ENCODE measurements at regions not wholly inside any gene's neighbourhood (a gene's known extent, or its start where the extent isn't known, plus 50 kb on each side); places are given as distances from the start of the nearest gene placed in this dataset.
"Not testable (repeated sequence)": the region's sequence is repeated elsewhere in the genome, so short reads cannot be mapped to it uniquely, and the experiment has no call there.

DNA sequence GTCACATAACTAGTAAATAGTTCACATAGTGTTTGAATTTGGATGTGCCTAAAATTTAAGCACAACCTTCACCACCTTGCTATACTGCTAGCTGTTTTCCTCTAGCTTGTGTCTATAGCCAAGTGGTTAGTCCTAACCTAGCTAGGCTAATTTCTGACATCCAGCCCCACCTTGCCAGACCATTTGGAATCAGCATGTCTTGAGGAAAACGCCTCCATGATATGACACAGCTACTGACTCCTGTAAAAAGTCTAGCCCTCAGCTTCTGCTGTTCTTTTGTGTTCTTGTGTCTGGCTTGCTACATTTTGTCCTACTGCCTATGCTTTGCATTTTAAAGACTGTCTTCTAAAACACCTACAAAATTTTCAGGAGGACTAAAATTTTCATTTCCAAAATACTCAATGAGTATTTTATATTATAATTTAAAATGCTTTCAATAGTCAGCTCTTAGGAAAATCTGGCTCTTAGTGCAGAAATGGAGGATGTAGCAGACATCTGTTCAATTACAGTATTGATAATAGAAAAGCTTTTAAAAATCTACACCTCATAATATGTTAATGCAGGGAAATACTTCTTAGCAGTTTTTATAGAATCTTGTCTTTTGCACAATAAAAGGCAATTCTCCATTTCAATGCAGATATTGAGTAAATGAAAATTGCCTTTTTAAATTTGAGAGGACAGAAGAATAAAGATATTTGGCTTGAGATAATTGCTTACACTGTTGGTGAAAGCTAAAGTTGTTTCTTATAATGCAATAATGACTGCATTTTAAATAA, 160.8 kb upstream of the APP start:
- no peak for DNase-seq (ENCODE audit: low spot score)

GRCh38 chr21:26320596-26320995, 150.0 kb upstream of the APP start:
- no peak for DNase-seq (ENCODE audit: low spot score)

DNA sequence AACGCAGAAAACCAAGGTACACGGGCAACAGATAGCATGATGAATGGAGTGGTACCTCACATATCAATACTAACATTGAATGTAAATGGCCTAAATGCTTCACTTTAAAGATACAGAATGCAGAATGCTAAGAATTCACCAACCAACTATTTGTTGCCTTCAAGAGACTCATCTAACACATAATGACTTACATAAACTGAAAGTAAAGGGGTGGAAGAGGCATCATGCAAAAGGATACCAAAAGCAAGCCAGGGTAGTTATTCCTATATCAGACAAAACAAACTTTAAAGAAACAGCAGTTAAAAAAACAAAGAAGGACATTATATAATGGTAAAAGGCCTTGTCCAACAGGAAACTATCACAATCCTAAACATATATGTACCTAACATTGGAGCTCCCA, 137.1 kb upstream of the APP start:
- no peak for DNase-seq (ENCODE audit: low spot score)

DNA sequence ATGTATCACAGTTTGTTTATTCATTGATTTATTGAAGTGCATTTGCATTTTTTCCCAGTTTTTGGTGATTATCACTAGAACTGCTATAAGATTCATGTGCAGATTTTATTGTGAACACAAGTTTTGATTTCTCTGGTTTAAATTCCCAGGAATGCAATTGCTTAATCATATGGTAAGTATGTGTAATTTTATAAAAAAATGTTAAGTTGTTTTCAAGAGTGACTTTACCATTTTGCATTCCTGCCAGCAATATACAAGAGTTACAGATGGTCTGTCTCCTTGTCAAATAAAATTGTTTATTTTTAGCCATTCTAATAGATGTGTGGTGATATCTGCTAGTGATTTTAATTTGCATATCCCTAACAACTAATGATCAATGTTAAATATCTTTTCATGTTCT, 127.3 kb upstream of the APP start:
- no peak for DNase-seq (ENCODE audit: low spot score)

GRCh38 chr21:26293141-26293946, 122.8 kb upstream of the APP start:
- DNase-seq (ENCODE audit: low spot score), result no peak

- DNase-seq (ENCODE audit: low spot score), result no peak
Measured at GRCh38 chr21:26288026-26288425, 117.5 kb upstream of the APP start.

- DNase-seq (ENCODE audit: low spot score), result no peak
Measured at GRCh38 chr21:26284531-26284930, 114.0 kb upstream of the APP start.

GRCh38 chr21:26282058-26282457, 111.5 kb upstream of the APP start:
- DNase-seq (ENCODE audit: low spot score), result no peak

- DNase-seq (ENCODE audit: low spot score), result no peak
Measured at GRCh38 chr21:26281506-26281905, 110.9 kb upstream of the APP start.

DNA sequence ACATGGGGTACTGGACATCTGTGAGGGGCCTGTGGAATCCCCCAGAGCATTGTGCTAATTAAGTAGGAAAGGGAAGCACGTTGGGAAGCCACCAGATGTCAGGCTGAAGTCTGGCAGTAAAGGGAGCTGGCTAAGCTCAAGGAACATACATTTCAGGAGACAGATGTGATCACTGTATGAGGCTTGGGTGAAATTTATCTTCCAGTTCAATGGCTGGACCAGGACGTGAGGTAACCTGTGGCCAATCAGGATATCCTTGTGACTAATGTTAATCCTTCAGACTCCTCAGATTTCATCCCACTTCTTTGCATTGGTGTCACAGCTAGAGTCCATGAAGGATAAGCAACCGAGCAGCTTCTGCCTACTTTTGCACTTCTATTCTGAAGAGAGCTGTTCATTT, 110.2 kb upstream of the APP start:
- DNase-seq (ENCODE audit: low spot score), result no peak

DNA sequence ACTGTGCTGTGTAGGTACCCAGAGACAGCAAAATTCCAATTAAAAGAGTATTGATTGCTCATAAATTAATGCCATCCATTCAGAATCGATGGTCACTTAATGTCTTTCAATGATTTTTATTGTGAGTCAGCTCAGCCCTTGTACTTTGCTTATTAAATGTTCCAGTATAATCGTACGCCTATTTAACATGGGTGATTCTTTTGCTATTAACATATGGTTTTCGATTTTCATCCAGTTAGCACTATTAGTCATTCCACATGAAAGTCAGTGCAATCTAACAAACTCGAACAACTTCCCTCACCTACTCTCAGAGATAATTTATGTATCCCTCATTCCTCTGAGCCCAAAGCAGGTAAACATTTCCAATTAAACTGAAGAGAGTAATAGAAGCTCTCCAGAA, 109.6 kb upstream of the APP start:
- DNase-seq (ENCODE audit: low spot score), result no peak

- no peak for DNase-seq (ENCODE audit: low spot score)
Measured at GRCh38 chr21:26275801-26276200, 105.2 kb upstream of the APP start.

GRCh38 chr21:26273686-26274313, 103.2 kb upstream of the APP start:
- no peak for DNase-seq (ENCODE audit: low spot score)

GRCh38 chr21:26267389-26267788, 96.8 kb upstream of the APP start:
- DNase-seq (ENCODE audit: low spot score), result no peak

GRCh38 chr21:26246073-26246472, 75.5 kb upstream of the APP start:
- DNase-seq (ENCODE audit: low spot score), result no peak

- DNase-seq (ENCODE audit: low spot score), result no peak
Measured at GRCh38 chr21:26245428-26245827, 74.9 kb upstream of the APP start.

DNA sequence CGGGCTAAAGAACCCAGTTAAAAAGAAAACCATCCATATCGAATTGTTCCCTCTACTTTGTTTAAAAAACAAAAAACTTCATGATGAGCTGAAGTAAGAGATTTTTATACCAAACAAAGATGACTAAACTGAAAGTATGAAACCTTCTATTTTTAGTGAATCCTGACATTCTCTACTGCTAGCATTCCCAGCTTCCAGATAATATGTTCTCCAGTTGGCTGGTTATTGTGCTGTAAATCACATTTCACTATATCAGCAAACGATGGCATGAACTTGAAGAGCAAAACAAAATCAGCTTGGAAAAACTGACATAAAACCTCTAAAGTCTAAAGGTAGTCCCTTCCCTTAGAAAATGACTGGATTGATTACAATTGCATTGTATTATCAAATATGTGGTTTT, 68.1 kb upstream of the APP start:
- DNase-seq (ENCODE audit: low spot score), result no peak

GRCh38 chr21:26236281-26236680, 65.7 kb upstream of the APP start:
- no peak for DNase-seq (ENCODE audit: low spot score)

DNA sequence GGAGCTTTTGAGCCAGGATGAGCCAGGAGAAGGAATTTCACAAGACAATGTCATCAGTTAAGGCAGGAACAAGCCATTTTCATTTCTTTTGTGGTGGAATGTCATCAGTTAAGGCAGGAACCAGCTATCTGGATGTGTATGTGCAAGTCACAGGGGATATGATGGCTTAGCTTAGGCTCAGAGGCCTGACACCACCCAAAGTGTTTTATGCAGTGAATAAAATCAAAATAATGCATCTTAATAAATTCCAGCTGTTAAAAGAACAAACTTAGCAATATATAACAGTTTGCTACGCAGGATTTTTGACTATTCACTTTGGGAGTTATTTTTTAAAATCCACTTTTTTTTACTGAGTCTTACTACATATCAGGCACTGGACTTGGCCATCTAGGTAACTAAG, 62.7 kb upstream of the APP start:
- DNase-seq (ENCODE audit: low spot score), result not testable (repeated sequence)

DNA sequence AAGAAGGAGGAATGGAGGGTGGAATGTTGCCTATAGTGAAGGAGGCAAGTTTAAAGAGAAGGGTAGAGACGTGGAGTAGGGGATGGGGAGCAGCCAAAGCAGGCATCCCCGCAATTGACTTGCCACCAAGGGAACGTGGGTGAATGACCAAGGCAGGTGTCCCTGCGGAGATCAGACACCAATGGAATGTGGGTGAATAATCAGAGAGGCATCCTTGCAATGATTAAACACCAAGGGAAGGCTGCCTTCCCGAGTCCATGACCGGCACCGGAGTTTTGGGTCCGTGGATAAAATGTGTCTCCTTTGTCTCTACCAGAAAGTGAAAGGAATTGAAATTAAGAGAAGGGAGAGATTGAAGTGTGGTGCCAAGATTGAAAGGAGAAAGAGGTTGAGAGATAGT, 61.9 kb upstream of the APP start:
- DNase-seq (ENCODE audit: low spot score), result not testable (repeated sequence)

DNA sequence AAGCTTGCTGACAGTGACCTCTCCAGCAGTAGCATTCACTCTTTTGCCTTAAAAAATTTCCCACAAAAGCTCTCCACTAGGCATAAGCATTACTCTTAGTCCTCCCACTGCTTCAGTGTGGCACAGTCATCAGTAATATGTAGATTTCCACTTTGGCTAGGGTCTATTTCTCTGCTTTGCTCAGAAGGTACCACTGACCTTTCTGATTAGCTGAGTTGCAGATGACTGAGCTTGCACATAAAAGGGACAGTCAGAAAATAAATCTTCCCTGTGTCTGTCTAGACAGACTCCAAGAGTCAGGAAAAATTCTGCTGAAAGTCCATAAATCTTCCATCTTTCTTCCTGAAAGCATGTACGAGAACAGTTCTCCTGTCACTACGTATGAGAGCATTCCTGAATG, 56.6 kb upstream of the APP start:
- no peak for DNase-seq (ENCODE audit: low spot score)

- DNase-seq (ENCODE audit: low spot score), result no peak
Measured at GRCh38 chr21:26226724-26227123, 56.2 kb upstream of the APP start.

GRCh38 chr21:26225046-26225445, 54.5 kb upstream of the APP start:
- no peak for DNase-seq (ENCODE audit: low spot score)

Measured in ureter (tissue), 1 donor.